HT1080 (cell line): ENCODE measurements at regions not wholly inside any gene's neighbourhood (a gene's known extent, or its start where the extent isn't known, plus 50 kb on each side); places are given as distances from the start of the nearest gene placed in this dataset.

Experiments
- DNase-seq: peaks from one replicate; pipeline ENCODE4 v3.0.0-alpha.2; 2015; ENCODE audit warnings: low read depth

DNA sequence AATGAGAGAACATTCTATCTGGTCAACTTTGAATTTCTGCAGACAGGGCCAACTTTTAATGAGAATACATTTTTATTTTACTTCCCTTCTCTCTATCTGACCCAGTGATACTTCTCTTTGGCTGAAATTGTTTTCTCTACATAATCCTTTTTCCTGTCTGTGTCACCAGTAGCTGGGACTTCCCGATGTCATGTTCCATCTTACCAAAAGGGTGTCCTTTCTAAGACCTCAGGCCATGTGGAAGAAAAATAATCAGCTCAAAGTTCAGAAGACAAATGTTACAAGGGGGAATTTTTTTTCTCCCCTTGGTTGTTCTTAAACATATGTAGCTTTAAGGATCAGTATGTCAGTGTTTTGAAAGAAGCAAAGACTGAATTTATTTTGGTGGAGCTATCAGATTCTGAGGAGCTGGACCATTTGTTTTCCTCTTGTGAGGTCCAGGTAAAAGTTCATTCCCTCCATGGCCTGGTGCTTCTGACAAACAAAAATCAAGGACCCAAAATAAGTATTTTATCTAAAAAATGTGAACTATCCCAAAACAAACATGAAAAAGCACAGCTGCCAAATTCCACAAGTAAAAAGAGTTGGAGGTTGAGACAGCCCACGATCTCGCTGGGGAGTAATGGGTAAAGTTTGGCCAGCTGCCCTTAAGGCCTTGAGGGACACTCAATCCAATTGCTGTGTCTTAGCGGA is 859.4 kb upstream of the NR2F2 start:
- DNase-seq: no peak

DNA sequence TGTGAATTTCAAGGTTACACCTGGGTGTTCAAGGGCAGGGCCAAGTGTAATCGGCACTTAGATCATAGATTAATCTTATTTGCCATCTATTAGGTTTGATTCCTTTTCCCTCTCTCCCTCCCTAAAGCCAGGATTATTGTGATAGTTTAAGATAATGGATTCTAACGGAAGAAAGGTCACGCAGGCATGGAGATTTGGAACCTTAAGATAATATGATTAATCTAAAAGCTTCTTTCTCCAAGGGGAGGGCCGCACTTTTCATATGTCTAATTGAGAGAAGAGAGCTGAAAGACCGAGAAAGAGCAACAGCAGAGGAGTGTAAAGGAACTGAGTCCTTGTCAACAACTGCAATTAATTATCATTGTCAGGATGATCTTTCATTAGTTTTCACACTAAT is 858.8 kb upstream of the NR2F2 start:
- DNase-seq: no peak

DNA sequence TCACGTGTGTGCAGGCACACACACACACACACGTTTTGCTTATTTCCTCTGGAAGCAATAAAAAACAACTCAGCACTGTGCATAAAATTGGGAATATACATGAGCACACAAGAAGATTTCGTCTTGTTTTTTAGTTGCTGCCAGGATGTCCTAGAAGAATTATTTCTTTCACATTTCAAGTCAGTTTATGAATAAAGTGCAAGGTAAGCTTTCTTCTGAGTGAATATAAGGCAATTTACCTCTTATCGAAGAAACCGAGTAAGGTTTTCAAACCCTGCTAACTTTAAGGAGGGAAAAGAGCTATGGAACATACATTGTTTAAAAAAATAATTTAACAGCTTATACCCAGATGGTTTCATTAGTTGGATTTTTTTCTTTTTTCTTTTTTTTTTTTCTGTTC is 855.4 kb upstream of the NR2F2 start:
- DNase-seq: no peak

DNA sequence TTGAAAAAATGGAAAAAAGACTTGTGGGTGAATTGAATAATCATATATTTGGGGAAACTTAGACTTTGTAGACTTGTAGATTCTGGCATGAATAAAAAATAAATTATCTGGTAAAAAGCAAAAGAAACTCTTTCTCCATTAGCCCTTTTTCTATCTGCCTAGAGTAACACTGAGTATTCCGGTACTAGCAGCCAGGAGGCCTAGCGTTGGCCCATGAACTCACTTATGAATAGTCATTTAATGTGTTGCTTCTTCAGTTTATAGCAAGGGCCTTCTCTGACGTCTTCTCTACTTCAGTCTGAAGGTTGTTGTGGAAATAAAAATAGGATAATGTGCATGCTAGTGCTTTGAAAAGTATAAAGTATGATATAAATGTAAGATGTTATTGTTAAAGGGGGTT is 851.2 kb upstream of the NR2F2 start:
- no peak for DNase-seq

DNA sequence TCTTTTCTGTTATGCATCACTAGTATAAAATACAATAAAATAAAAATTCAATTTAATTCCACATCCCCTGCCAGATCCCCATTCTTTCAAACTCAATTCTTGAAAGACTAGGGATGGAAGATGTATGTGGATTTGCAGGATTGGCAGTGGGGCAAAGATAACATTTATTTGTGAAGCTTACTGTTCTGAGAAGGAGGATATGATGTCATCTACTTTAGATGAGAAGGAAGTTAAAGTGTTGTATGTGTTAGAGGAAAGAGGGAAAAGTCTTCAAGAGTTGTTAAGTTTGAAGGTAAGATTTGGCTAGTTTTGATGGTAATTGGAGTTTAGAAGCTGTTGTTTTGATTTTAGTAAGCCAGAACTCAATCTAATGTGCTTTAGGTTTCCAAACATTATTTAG is 845.1 kb upstream of the NR2F2 start:
- DNase-seq: no peak

DNA sequence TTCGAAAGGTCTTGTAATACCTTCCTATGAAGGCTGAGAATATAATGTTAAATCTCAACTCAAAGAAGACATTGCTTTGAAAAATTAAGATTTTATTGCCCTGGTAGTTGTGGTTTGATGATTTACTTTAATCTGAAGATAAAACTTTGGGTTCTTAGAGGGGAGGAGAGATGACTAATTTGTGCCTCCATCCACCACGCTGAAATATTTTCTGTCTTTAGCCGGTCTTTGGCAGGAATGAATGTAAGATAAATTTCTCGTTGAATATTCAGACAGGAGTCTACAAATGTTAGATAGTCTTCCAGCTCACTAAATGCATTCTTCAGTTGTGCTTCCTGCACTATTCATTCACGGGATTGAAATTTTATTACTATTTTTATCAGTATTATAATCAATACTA is 844.3 kb upstream of the NR2F2 start:
- DNase-seq: no peak

DNA sequence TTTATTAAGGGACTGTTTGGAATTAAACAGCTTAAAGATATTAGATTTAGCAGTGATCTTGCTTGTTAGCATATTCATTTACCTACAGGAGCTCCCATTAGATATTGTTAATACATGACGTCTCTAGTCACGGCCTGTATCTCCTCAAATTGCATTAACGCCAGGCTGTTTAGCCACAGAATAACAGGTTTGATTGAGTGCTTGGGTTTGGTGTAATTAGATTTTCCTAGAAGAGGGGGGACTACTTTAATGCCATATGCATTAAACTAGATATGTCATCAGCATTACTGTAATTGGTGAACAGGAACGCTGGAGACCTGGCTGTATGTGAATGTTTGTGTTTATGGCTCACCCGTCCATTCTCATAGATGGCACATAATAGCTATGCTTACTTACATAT is 841.4 kb upstream of the NR2F2 start:
- no peak for DNase-seq

DNA sequence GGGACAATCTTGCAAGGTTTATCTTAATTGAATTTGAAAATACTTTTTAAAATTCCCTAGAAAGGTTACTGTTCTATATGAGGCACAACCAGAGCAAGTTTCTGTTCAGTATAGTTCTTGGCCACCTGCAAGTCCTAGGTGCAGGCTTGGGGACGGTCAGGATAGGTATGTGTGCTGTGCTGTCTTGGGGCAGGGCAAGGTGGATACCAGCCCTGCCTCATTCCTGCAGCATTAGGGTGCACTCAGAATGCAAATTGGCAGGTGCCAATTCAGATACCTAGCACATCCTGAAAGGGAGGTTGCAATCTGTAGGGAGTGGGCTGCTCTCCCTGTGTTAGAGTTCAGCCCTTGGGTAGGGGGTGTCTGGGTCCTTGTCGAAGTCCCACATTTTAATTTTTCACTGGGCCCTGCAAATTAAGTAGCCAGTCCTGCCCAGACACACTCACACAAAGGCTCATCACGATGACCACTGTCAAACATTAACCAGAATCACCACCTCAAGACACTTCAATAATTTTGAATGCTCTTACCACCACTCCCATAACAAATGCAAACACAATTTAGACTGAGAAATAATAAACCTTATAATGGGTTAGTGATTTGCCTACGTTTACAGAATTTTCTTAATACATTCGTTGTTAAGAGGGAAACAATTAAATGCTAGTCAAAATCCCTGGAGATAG is 838.0 kb upstream of the NR2F2 start:
- DNase-seq: no peak

DNA sequence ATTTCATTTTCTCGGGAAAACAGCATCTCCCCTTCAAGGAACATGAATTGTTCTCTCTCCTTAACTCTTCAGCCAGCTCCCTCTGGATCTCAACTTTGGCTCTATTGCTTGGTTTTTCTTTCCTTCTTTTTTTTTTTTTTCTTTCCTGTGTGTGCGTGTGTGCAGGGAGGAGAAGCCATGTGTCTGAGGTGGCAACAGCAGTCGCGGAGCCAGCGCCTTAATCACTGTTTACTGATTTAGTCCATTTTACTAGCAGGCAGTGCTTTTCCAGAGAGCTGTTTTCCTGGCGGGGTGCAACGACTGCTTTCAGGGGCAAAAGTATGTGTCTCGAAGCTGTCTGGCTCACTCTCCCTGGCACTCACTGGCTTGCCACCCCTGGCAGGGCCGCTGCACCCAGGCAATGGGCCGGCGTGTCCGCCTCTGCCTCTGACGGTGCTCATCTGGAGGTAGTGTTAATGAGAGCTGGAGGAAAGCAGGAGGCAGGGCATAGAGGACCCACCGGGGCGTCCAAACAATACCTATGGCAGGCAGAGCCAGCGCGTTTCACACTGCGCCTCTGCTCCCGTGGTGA is 835.4 kb upstream of the NR2F2 start:
- no peak for DNase-seq

DNA sequence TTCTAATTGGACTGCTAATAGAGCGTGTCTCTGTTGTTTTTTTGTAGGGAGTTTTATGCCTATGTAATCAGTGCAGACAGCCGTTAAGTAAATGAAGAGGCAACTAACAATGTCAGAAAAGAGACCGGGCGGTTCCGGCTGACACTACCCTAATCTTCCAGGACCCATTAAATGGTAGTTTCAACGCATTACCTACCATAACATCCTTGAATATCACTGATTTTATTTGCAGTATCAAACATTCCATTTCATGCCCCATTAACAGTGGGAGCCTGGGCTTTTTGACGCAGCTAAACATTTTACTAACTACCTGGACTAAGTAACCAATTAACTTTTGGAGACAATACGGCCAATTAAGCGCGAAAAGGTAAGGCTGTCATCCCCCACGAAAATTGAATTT is 832.9 kb upstream of the NR2F2 start:
- DNase-seq: no peak

DNA sequence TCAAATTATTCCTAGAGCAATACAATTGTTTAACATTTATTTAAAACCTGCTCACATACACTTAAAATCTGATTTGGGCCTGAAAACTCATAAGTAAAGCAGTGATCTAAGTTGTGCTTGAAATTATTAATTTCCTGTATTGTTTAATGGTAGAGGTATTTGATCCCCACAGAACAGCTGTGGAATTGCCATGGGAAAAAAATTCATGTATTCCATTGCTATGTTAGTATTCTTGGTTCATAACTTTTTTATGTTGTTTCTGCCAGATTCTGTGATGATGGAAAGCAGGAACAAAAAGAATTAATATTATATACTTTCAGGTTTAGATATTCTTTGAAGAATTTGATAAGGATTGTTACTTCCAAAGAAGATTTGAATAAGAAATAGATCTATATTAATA is 831.5 kb upstream of the NR2F2 start:
- DNase-seq: no peak

DNA sequence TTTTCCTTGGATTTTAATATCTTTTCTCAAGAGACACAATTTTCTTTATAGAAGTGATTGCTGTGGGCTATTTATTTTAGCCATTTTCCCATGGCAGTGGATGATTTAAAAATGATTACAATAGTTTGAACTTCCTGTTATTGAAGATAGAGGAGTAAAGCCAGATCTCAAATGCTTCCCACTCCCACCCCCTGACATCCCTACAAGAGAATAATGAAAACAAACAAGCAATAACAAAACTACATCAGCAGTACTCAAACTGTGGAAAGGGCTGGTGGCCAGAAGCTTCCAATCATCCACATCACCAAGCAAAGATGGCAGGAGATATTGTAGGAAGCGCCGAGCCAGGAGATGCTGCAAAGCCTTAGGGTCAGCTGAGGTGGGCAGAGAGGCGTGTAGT is 831.1 kb upstream of the NR2F2 start:
- no peak for DNase-seq

DNA sequence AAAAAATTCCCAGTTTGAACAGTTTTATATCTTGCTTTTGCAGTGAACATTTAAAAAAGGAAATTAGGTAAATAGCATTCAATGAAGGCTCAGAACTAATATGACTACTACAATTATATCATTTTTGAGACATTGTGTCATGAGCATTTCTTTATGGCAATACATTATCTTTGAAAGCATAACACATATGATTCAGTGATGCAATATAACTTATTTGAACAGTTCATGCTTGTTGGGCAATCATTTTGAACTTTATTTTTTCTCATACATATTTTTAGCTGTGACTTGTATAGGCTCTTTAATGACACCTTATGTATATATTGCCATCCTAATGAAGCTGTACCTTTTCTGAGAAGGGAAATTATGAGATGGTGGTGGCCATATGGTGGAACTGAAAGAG is 828.6 kb upstream of the NR2F2 start:
- DNase-seq: no peak

DNA sequence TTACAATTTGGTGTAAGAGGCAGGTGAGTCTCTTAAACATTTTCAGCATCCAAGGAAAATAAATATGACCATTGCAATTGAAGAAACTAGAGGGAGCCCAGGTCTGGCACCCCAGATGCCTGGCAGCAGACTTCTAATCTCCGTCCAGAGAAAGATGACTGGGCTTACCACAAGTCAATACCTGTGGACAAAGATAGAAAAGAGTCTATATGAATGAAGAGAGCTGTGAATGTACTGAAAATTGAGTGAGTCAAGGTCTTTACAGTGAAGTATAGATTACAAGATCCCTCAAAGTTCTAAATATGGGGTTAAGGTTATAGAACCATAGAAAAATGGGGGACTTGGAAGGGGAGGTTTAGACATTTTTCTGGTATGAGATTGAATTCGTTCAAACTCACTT is 827.4 kb upstream of the NR2F2 start:
- no peak for DNase-seq

DNA sequence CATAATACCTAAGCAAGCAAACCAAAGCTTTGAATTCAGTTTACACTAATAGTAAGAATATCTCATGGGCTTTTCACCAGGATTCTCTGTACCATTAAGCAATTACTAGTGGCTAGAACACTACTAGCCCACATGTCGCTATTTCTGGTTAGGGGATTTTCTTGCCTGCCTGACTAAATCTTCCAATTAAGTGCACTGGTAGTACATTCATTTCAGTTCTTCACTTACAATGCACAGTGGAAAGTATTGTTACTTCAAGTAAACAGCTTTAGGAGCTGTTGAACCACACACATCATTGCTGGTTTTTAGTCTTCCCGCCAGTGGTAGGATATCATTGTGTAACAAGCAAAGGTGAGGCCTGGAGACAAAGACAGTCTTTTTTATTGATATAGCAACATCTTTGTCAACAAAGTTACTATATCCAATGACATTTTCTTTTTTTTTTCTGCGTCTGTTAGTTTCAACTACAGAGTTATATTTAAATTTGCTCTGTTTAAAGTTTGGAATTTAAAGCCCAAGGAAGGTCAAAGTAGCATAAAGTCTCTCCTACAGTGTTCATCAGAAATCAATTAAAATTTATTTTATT is 826.8 kb upstream of the NR2F2 start:
- DNase-seq: no peak

DNA sequence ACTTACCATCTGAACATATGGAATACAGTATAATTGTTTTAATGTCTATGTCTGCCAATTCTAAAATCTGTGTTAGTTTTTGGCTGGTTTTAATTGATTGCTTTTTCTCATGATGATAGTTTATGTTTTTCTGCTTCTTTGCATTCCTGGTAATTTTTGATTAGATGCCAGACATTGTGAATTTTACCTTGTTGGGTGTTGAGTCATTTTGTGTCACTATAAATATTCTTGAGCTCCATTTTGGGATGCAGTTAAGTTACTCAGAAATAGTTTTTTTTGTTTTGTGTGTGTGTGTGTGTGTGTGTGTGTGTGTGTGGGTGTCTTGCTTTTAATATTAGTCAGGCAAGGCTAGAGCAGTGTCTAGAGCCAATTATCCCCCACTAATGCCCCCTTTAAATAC is 818.8 kb upstream of the NR2F2 start:
- no peak for DNase-seq

DNA sequence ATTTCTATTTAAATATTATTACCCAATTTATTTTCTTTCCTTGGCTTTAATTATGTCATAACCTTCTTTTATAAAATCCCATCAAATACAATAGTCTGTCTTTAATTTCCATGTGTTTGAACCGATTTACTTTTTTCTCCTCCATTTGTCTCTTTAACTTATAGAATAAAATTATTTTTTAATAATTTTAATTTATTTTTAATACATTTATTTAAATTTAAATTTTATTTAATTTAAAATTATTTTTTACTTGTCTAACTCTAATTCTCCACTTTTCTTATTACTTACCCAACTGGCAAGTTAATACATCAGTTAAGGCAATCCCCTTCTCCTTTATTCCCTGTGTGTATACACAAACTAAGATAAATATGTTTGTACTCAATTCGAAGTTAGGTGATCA is 817.6 kb upstream of the NR2F2 start:
- no peak for DNase-seq

DNA sequence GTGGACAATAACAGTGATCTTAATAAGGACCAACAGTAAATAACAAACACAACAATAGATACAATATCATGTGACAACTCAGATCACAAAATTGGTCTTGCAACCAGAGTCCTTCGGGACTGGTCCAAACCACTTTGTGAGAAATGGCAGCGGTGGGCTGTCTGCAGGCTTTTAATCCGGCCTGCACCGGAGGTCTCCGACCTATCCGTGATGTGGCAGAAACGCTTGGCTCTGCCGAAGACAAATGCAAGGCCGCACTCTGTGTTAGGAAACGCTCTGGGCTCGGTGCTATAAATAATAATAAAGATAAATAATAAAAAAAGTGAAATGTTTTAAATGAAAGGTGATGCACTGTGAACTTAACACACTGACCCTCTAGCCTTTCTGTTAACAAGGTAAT is 810.6 kb upstream of the NR2F2 start:
- DNase-seq: no peak

DNA sequence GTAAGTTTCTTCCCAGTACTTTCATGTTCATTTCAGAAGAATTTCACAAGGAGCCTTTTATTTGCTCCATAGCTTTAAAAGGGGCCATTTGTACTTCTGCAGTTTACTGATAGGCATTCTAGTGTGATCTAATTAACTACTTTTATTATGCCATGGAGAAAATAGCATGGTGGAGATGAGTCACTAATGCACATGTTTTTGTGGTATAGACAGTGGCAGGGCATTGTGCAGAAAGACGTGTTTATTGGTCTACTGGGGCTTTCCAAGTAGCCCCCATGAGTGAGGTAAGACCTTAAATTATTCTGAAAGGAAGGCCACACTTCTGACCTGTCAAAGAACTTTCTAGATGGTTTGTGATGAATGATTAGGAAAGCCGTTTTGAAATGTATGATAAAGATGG is 810.0 kb upstream of the NR2F2 start:
- DNase-seq: peak; percentile 30

DNA sequence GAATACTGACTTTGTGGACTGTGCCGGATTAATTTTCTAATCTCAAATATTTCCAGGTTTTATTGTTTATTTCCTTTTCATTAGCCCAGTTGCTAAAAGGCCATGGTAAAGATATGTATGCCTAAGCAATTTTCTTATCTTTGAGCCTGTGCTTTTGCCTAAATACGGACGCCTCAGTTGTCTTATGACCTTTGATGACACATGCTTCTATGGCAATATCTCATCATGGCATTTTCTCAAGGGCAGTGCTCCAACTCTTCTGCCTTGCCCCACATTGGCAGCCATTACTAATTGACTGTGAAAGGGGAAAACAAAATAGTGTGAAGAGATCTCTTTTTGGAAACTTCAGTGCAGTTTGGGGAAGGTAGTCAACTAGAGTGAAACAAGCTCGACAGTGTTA is 809.6 kb upstream of the NR2F2 start:
- DNase-seq: no peak

DNA sequence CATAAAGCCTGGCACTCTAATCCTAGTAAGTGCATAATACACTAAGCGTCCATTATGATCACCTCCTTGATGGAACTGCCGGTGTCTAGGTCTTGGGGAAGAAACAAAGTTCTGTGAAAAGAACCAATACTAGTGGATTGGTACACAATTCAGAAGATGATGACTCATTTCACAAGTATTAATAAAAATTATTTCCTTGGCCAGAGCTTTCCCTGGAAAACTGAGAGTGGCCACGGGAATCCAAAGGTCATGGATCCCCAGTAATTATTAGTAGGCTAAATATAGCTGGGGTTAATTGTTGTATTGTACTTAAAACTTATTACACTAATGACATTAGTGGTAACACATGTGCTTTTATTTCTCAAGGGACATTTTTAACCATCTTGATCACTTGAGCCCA is 808.0 kb upstream of the NR2F2 start:
- DNase-seq: no peak

DNA sequence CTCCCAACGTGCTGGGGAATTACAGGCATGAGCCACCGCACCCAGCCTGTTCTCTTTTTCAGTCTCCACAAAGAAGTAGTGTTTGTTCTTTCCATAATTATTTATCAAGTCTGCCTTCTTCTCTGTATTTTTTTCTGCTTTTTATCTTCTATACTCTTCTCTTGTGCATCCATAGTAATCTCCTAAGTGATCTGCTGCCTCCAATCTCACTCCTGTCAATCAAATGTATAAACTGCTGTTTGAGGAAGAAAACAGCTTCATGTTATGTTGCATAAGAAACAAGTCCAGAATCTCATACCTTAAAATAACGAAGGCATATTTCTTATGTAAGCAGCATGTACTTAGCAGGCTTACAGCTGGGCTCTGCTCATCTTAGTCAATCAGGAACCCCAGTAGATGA is 801.6 kb upstream of the NR2F2 start:
- no peak for DNase-seq

DNA sequence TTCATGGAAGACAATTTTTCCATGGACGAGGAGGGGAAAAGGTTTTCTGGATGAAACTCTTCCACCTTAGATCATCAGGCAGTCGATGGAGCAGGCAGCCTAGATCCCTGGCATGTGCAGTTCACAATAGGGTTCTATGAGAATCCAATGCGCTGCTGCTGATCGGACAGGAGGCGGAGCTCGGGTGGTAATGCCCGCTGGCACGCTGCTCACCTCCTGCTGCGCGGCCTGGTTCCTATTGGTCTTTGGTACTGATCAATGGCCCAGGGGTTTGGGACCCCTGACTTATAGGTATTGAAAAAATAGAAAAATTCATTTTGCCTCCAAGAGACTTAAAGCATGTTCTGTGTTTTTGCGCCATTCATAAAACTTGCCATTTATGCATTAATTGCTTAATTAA is 793.9 kb upstream of the NR2F2 start:
- DNase-seq: no peak
